Activated CD4-positive, alpha-beta T cell treated with anti-CD3 and anti-CD28 coated beads, Interleukin-2, amount 50 U/mL, for 1 hour (primary cell): ENCODE measurements at regions not wholly inside any gene's neighbourhood (a gene's known extent, or its start where the extent isn't known, plus 50 kb on each side); places are given as distances from the start of the nearest gene placed in this dataset.
A peak's percentile ranks its signal among the peaks of the same experiment; 100 is the strongest.

Source experiments
- DNase-seq: peaks from one replicate; pipeline ENCODE4 v3.0.0-alpha.2; 2020

DNA sequence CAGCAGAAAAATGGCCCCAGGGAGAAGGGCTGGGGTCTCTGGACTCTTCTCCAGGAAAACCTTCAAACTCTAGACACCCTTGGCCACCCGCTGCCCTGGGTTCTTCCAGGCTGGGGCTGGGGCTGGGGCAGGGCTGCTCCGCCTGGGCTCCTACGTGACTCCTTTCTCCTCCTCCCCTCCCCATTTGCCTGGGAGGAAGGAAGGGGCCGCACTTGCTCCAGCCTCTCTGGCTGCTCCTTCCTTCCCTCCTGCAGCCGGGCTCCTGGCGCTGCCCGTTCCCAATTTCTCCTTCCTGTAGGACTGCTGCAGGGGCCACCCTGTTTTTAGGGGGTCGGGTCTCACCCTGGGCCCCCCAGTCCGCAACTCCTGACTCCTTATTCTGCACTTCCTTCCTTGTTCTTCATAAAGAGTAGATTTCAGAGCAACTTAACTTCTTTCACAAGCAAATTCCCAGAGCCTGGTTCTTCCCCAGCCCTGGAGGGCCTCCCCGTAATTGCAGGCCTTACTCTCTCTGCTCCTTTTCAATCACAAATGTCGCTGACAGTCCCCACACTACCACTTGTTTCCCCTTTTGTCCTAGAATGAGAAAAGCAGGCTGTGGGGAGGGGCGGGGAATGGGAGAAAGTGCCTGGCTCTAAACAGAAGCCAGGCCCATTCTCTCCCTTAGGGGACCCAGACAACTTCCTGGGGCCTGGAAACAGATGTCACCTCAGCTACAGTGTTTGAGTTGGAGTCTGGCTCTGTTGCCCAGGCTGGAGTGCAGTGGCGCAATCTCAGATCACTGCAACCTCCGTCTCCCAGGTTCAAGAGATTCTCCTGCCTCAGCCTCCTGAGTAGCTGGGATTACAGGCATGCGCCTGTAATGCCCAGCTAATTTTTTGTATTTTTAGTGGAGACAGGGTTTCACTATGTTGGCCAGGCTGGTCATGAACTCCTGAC lies 137.8 kb downstream of the ENGASE start:
- no peak for DNase-seq

DNA sequence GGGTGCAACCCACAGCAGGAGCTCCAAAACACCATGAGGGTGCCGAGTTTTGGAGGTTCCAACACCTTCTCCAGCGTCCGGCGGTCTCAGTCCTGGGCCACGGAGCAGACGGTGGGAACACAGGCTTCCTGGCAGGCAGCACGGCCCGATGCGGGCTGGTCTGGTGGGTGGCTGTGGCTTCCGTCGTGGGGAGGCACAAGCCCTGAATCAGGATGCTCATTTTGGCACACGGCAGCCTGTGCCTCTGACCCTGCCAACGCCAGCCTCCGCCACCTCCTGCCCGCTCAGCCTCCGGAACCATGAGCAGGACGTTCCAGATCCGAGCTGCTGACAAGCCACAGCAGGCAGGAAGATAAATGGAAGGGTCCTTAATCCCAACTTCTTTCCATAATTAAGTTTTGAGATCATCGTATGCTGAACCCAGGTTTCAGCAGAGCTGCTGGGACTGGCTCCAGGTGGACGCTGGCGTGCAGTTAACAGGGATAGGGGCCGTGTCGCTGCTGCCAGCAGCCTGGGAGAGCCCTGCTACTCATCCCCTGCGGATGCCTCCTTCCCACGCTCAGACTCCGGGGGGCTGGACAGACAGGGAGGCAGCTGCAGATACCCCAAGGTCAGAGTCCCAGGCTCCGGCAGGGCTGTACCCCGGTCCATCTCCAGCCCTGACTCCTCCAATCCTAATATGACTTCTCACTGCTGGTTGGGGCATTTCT lies 136.6 kb downstream of the ENGASE start:
- DNase-seq, result no peak

DNA sequence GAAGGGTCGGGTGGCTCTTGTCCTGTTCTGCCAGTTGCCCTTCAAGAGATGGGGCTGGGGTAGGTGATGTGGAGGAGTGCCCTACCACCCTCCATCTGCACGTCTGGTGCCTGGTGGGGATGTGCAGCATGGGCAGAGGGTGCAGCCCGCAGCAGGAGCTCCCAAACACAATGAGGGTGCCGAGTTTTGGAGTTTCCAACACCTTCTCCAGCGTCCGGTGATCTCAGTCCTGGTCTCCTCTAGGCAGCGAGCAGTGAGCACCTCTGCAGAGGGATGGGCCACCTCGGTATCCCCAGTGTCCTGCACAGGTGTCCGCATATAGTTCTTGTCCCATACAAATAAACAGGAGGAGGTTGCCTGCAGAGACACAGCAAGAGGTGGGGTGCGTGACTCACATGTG lies 136.0 kb downstream of the ENGASE start:
- no peak for DNase-seq

DNA sequence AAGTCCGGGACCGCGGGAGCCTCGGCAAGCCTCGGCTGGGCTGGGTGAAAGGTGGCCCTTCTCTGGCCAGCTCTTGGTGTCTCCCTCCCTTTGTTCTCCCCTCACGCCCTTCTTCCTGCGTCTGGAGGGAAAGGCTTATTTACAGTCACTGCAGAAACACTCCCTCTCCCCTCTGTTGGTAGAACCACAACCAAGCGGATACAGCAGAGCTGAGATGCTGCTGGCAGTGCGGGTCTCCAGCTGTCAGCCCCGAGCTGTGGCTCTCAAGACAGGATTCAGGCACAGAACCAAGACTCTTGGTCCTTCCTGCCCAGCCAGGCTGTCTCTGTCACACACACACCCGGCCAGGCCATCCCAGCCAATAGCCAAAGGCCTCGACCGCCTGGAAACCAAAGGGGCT lies 133.3 kb downstream of the ENGASE start:
- DNase-seq, result no peak

- DNase-seq, result no peak
These were observed 131.1 kb downstream of the ENGASE start for GRCh38 chr17:79205688-79206205.

GRCh38 chr17:79204261-79204660 lies 129.6 kb downstream of the ENGASE start:
- DNase-seq, result no peak

DNA sequence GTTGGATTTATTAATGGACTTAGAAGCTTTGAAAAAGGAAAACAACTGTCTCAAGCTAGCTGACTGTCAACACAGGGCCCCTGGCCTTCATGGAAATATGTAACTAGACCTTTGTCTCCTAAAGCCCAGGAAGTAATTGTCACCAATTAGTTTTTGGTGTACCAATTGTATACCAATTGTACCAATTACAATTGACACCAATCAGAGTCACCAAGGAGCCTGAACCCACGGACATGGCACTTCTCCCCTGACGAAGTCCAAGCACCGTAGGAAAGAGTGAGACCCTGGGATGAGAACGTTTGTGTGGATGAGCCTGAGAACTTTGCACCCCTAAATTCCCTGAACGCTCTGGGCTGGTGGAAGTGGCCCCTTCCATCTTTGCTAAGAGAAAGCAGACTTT lies 129.0 kb downstream of the ENGASE start:
- DNase-seq, result no peak

- no peak for DNase-seq
These were observed 128.4 kb downstream of the ENGASE start for GRCh38 chr17:79203016-79203415.

- no peak for DNase-seq
These were observed 127.9 kb downstream of the ENGASE start for GRCh38 chr17:79202480-79202879.

DNA sequence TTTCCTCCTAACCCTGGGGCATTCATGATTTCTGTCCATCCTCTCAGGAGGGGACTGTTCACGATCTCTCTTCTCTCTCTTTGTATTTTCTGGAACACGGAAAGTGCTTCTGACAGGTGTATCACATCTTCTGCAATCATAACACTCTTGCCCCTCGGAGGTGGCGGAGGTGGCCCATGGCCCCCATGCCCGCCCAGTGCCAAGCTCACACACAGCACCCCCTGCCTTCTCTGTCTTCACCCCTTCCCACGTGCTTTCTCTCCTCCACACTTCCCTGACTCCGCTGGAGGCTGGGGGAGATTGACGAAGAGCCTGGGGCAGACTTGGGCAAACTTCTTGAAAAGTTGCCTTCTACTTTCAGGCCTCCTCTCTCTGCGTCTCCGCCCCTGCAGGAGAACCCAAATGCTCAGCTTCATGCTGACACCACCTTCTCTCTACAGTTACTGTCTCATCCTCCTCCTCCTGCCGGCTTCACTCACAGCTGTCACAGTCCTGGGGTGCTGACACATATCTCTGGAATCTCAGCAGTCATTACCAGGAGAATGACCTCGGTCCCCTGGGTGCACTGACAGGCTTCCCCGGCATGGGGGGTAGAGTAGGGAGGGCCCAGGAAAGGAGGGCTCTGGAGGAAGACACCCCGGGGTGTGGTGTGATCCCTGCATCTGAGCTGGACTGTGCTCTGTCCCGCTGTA lies 127.1 kb downstream of the ENGASE start:
- no peak for DNase-seq

GRCh38 chr17:79201119-79201518 lies 126.5 kb downstream of the ENGASE start:
- DNase-seq, result no peak

DNA sequence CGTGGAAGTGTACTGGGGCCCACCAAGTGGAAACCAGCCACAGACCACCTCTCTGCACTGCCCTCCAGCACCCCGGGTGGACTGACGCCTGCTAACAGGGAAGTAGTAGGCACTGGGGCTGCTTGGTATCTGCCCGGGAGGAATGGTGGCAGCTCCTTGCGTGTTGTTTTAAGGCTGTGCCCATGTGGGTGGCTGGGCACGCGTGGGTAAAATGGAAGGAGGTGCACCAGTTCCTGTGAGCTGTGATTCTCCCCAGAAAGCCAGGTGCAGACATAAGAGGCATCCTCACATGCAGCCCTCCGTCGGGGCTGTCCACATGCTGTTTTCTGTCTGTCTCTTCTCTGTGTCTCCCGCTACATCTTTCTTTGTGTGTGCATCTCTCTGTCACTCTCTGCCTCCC lies 122.3 kb downstream of the ENGASE start:
- DNase-seq, result no peak

DNA sequence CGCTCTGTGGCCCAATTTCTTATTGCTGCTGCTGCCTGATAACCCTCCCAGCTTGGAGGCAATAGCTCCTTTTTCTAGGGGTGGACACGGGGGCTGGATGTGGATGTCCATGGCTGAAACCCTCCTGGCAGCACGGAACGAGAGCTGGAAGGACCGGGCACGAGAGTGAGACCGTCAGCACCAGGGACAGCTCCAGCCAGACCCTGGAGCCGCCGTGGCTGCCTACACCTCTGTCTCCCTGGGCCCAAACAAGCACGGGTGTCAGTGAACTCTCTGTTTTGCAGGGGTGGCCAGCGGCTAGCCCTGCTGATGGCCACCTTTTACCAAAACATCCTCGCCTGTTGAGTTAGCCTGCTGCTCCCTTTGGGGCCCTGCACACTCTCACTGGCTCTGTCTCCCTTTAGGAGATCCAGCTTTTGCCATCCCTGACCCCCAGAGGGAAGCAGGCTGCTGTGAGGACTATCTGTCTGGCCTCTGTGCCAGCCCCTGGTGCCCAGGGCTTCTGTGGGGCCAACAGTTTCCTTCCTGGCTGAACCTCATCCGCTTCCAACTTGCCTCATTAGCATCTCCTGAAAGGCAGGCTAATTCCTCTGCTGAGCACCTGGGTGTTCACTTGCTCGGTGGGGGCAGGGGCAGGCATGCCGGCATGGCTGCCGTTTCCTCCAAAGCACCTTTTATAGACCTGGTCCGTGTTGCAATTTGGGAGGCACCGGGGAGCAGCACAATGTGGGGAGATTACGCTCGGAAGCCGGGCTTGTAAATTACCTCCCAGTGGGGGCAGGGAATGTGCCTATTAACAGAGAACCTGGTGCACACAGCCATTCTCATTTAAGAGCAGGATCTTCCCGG lies 118.1 kb downstream of the ENGASE start:
- peak; percentile 13 for DNase-seq

GRCh38 chr17:79191270-79191934 lies 116.8 kb downstream of the ENGASE start:
- no peak for DNase-seq

DNA sequence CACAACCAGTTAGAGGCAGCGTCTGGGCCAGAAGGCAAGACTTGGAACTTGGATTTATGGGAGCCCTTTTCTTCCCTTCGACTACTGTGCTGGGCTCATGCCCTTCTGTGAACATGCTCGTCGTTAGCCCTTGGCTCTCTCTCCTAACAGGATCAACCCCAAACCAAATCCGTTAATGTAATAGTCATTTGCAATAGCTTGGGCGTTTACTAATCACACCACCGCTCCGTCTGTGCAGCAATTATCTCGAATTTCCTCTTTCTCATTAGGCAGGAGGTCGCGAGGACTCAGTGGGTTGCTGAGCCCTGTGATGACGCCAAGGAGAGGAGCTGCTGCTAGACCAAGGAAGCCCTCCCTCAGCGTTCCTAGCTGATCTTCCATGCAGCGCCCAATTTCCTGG lies 114.7 kb downstream of the ENGASE start:
- no peak for DNase-seq

- no peak for DNase-seq
These were observed 114.1 kb downstream of the ENGASE start for GRCh38 chr17:79188685-79189084.

DNA sequence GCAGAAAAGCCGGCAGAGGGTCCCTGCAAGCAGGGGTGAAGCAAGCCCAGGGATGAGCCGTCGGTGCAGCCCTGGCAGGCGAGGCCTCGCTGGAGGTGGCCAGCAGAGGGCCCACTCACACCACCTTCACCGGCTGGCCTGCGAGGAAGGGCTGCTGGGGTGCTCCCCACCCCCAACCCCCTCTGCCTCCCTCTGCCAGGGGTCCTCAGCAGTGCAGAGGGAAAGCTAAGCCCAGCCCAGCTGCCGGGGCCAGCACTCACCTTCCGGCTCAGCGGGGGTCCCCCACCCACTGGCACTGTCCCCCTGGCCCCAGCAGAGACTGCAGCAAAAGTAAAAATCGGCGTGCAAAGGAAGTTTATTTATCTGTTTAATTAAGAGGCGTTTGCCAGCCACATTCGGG lies 113.4 kb downstream of the ENGASE start:
- no peak for DNase-seq

DNA sequence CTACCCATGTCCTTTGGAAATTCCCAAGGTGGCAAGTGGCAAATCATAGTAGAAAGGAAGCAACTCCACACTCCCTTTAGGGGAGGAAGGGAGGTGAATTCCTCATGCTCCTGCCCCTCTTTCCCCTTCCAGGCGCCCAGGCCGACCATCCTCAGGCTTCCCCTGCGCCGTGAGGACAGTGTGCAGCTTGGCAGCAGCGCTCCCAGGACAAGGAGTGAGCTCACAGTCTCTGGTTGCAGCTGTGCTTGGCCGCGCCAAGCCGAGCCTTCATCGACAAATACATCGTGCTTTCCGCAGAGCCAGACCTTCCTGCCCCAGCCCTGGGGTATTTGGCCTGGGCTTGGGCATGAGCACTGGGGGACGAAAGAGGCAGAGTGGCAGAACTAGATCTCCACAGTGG lies 112.6 kb downstream of the ENGASE start:
- no peak for DNase-seq

- DNase-seq, result no peak
These were observed 111.8 kb downstream of the ENGASE start for GRCh38 chr17:79186406-79186805.

- DNase-seq, result no peak
These were observed 111.0 kb downstream of the ENGASE start for GRCh38 chr17:79185671-79186070.

DNA sequence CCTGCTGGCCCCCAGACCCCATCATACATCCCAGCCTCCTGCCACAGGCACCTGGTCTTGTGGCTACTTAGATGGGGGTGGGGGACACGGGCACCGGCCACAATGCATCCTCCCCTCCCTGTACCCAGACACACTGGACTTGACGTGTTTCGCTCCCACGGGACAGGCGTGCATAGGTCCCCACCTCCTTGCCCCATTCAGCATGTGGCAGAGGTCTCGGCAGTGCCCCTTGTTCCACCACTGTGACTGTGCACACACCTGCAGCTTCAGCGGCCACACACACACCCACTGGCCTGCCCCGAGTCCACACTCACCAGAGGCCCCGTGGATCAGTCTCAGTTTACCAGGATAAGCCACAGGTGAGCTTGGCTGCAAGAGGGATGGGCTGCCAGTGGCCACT lies 109.6 kb downstream of the ENGASE start:
- DNase-seq, result no peak
